ENCODE measurements at regions not wholly inside any gene's neighbourhood (a gene's known extent, or its start where the extent isn't known, plus 50 kb on each side); places are given as distances from the start of the nearest gene placed in this dataset.
"Not testable (repeated sequence)": the region's sequence is repeated elsewhere in the genome, so short reads cannot be mapped to it uniquely, and the experiment has no call there.

DNA sequence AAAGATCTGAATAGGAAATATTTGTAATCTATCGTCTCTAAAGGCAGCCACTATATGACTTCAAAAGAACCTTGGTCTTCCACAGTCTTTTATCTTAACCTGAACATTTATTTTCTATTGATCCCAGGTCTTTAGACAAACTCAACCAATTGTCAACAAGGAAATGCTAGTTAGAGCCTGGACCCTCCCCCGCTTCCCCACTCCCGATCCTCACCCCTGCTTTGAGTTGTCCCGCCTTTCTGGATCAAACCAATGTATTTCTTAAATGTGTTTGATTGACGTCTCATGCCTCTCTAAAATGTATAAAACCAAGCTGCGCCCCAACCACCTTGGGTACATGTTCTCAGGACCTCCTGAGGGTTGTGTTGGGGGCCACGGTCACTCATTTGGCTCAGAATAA, 506.6 kb downstream of the RPIA start:
- not testable (repeated sequence) for TF ChIP-seq SUZ12 (IDR thresholded peaks at IDR 0.05; ENCODE audit: extremely low read depth, insufficient read depth, insufficient read length); YY1 (IDR thresholded peaks at IDR 0.05; ENCODE audit: insufficient read depth, insufficient read length); ZNF274 (IDR thresholded peaks at IDR 0.05; ENCODE audit: low read depth, low read length)

Measured in NT2/D1 (cell line).